Vagina (tissue), 2 donors: ENCODE measurements at regions not wholly inside any gene's neighbourhood (a gene's known extent, or its start where the extent isn't known, plus 50 kb on each side); places are given as distances from the start of the nearest gene placed in this dataset.

Experiments used
- POLR2A ChIP-seq, 2 donors: fragments of 450-650 bp; IDR thresholded peaks; one replicate each; pipeline ENCODE4 v1.6.1; 2017; ENCODE audit warnings: antibody characterized with exemption in 2 of 2, mild to moderate bottlenecking in 2 of 2, moderate library complexity in 2 of 2
- POLR2AphosphoS5 ChIP-seq, 2 donors: sonication (generic); formaldehyde crosslinking; IDR thresholded peaks; one replicate each; pipeline ENCODE4 v1.9.0; 2017; ENCODE audit warnings: antibody characterized with exemption in 2 of 2, mild to moderate bottlenecking in 2 of 2, low read depth in 1 of 2; ENCODE audit not compliant: insufficient read depth in 1 of 2
- TF ChIP-seq, protein P1 (sequence below), 3 experiments: fragments of 450-650 bp in 2 of 3; fragments of 200-600 bp in 1 of 3; sonication (generic) in 1 of 3; IDR thresholded peaks; one replicate each; pipeline ENCODE4 v1.5.1; 2017 to 2019; ENCODE audit warnings: antibody characterized with exemption in 3 of 3, mild to moderate bottlenecking in 2 of 3, moderate library complexity in 2 of 3

DNA sequence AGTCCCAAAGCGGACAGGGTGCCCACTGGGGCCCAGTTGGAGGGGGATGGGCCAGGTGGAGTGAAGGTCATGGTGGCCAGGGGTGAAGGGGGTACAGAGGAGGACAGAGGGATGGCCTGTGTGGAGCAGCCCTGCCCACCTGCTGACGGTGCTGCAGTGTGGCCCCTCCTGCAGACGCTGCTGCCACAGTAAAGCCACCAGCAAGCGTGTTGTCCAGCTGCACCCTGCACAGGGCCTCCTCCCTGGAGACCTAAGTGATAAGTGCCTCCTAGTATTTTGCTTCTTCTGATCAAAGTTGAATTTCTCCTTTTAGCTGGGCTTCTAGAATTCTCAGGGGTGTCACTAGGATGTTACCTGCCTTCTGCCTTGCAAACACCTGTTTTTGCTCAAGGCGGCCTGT is 299.3 kb upstream of the IRX4 start:
- TF ChIP-seq, protein P1, sequence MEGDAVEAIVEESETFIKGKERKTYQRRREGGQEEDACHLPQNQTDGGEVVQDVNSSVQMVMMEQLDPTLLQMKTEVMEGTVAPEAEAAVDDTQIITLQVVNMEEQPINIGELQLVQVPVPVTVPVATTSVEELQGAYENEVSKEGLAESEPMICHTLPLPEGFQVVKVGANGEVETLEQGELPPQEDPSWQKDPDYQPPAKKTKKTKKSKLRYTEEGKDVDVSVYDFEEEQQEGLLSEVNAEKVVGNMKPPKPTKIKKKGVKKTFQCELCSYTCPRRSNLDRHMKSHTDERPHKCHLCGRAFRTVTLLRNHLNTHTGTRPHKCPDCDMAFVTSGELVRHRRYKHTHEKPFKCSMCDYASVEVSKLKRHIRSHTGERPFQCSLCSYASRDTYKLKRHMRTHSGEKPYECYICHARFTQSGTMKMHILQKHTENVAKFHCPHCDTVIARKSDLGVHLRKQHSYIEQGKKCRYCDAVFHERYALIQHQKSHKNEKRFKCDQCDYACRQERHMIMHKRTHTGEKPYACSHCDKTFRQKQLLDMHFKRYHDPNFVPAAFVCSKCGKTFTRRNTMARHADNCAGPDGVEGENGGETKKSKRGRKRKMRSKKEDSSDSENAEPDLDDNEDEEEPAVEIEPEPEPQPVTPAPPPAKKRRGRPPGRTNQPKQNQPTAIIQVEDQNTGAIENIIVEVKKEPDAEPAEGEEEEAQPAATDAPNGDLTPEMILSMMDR (IDR thresholded peaks at IDR 0.05) = no peak
- no peak for TF ChIP-seq POLR2AphosphoS5 (IDR thresholded peaks at IDR 0.05; ENCODE audit: insufficient read depth in 1 of 2, low read depth in 1 of 2)
- no peak for TF ChIP-seq POLR2A (IDR thresholded peaks at IDR 0.05)
